Trophoblast cell (in vitro differentiated cells and primary cell): ENCODE measurements at regions not wholly inside any gene's neighbourhood (a gene's known extent, or its start where the extent isn't known, plus 50 kb on each side); places are given as distances from the start of the nearest gene placed in this dataset.

Experiments used
- DNase-seq, 2 donors: peaks; one replicate each; pipeline ENCODE4 v3.0.0-alpha.2; 2016
- H2AFZ ChIP-seq: 2 replicates; pipeline ENCODE4 v1.6.1; 2013; ENCODE audit warnings: low read length, moderate library complexity, mild to moderate bottlenecking; ENCODE audit not compliant: insufficient read depth, poor library complexity
- H2AK5ac ChIP-seq: 2 replicates; pipeline ENCODE4 v1.6.1; 2013; ENCODE audit warnings: mild to moderate bottlenecking, low read length
- H2BK120ac ChIP-seq: 2 replicates; pipeline ENCODE4 v1.6.1; 2013; ENCODE audit warnings: low read length, mild to moderate bottlenecking, moderate library complexity; ENCODE audit not compliant: insufficient read depth, poor library complexity
- H2BK12ac ChIP-seq: 2 replicates; pipeline ENCODE4 v1.6.1; 2013; ENCODE audit warnings: mild to moderate bottlenecking, low read length, moderate library complexity
- H2BK5ac ChIP-seq: 2 replicates; pipeline ENCODE4 v1.6.1; 2013; ENCODE audit warnings: low read length, low read depth, moderate library complexity, mild to moderate bottlenecking; ENCODE audit not compliant: poor library complexity
- H3K14ac ChIP-seq: 2 replicates; pipeline ENCODE4 v1.6.1; 2013; ENCODE audit warnings: mild to moderate bottlenecking, low read length
- H3K18ac ChIP-seq: 2 replicates; pipeline ENCODE4 v1.6.1; 2013; ENCODE audit warnings: mild to moderate bottlenecking, low read length
- H3K23ac ChIP-seq: 2 replicates; pipeline ENCODE4 v1.6.1; 2013; ENCODE audit warnings: low read length
- H3K27ac ChIP-seq: 2 replicates; pipeline ENCODE4 v1.5.1; 2013; ENCODE audit warnings: low read depth, mild to moderate bottlenecking, inconsistent platforms, low read length, moderate library complexity
- H3K27me3 ChIP-seq: 2 replicates; pipeline ENCODE4 v1.6.1; 2013; ENCODE audit warnings: inconsistent platforms, mild to moderate bottlenecking, low read length, moderate library complexity; ENCODE audit not compliant: insufficient read depth
- H3K36me3 ChIP-seq, 2 experiments: 1 replicate in 1 of 2; 2 replicates in 1 of 2; pipeline ENCODE4 v1.6.1; 2013; ENCODE audit warnings: low read length in 2 of 2, mild to moderate bottlenecking in 2 of 2, moderate library complexity in 1 of 2; ENCODE audit not compliant: insufficient read depth in 2 of 2, control insufficient read depth in 1 of 2
- H3K4ac ChIP-seq: 2 replicates; pipeline ENCODE4 v1.6.1; 2013; ENCODE audit warnings: low read depth, mild to moderate bottlenecking, low read length, moderate library complexity
- H3K4me1 ChIP-seq, 2 experiments: 1 replicate in 1 of 2; 2 replicates in 1 of 2; pipeline ENCODE4 v1.6.1; 2013; ENCODE audit warnings: low read length in 2 of 2, mild to moderate bottlenecking in 2 of 2, moderate library complexity in 1 of 2; ENCODE audit not compliant: insufficient read depth in 2 of 2, control insufficient read depth in 1 of 2
- H3K4me2 ChIP-seq: 2 replicates; pipeline ENCODE4 v1.6.1; 2013; ENCODE audit warnings: inconsistent platforms, mild to moderate bottlenecking, low read length, moderate library complexity
- H3K4me3 ChIP-seq: 2 replicates; pipeline ENCODE4 v1.5.1; 2013; ENCODE audit warnings: mild to moderate bottlenecking, low read depth, low read length, inconsistent platforms
- H3K79me1 ChIP-seq: one replicate; pipeline ENCODE4 v1.6.1; 2013; ENCODE audit warnings: low read length
- H3K79me2 ChIP-seq: 2 replicates; pipeline ENCODE4 v1.6.1; 2013; ENCODE audit warnings: low read length, mild to moderate bottlenecking; ENCODE audit not compliant: control insufficient read depth, insufficient read depth, poor library complexity
- H3K9ac ChIP-seq: 2 replicates; pipeline ENCODE4 v1.6.1; 2013; ENCODE audit warnings: mild to moderate bottlenecking, low read length
- H3K9me3 ChIP-seq: 2 replicates; pipeline ENCODE4 v1.6.1; 2013; ENCODE audit warnings: low read depth, mild to moderate bottlenecking, control low read depth, inconsistent platforms, low read length; ENCODE audit not compliant: insufficient read depth
- H4K12ac ChIP-seq: 2 replicates; pipeline ENCODE4 v1.6.1; 2013; ENCODE audit warnings: low read depth, mild to moderate bottlenecking, low read length, moderate library complexity
- H4K8ac ChIP-seq: 2 replicates; pipeline ENCODE4 v1.6.1; 2013; ENCODE audit warnings: low read depth, mild to moderate bottlenecking, low read length, moderate library complexity
- H4K91ac ChIP-seq: one replicate; pipeline ENCODE4 v1.6.1; 2013; ENCODE audit warnings: low read depth, mild to moderate bottlenecking, low read length, moderate library complexity
- WGBS: extraction: QIAGEN DNeasy Blood & Tissue Kit; methylation state at CpG from one replicate; pipeline ENCODE4 v1.1.7; 2013; ENCODE audit warnings: missing lambda C conversion rate; ENCODE audit not compliant: insufficient read length, insufficient coverage; ENCODE audit errors: extremely low coverage; 5-methylcytosine and 5-hydroxymethylcytosine counted together

DNA sequence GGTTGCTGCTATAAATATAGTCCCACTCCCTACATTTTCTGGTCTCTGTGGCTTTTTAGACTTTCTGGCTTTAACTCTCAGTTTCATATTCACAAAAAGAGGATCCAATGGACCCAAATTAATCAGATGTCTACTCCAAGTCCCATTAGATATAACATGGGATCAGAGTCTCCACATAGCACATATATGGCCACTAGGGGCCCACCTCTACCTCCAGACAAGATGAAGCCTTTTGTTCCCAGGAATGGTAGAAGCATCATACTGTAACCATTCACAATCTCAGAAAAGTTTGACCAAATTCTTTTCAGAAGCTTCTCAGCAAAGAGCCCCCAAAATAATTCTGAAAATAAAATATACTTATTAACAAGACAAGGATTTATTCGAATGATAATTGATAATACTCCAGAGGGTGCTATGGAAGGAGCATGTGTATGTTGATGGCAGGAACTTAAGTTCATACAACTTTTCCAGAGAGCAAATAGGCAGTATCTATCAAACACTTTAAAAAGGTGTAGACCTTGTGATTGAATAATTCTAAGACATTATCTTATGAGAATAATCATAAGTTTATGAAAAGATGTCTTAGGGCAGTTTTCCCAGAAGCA lies 382.3 kb upstream of the CRIM1 start:
- peak in 1 of 2 donors; percentile 43 for DNase-seq
- WGBS: no CpG with 5 or more reads among the region's 1 CpG
- Histone ChIP-seq H3K18ac (no peak overlapping the region), H3K79me2 (no peaks in the 10 kb centered on the region), H3K4ac (no peak overlapping the region), H3K4me2 (no peak overlapping the region), H2AK5ac (no peak overlapping the region), H4K91ac (no peak overlapping the region), H3K9ac (no peak overlapping the region), H2AFZ (no peak overlapping the region), H3K14ac (no peak overlapping the region), H3K79me1 (no peaks in the 10 kb centered on the region), H2BK12ac (no peak overlapping the region), H3K23ac (no peak overlapping the region), H3K4me3 (no peak overlapping the region), H3K4me1 (no peaks in the 10 kb centered on the region), H4K8ac (no peak overlapping the region), H3K36me3 (no peaks in the 10 kb centered on the region), H2BK120ac (no peak overlapping the region), H4K12ac (no peak overlapping the region), H3K27me3 (no peaks in the 10 kb centered on the region), H2BK5ac (no peak overlapping the region), H3K27ac (no peak overlapping the region), H3K9me3 (no peaks in the 10 kb centered on the region)

GRCh38 chr2:35963824-35964223 lies 391.8 kb upstream of the CRIM1 start:
- Histone ChIP-seq H4K12ac (no peak overlapping the region), H2BK5ac (no peak overlapping the region), H3K18ac (no peak overlapping the region), H3K14ac (no peak overlapping the region), H3K9ac (no peak overlapping the region), H2BK120ac (no peak overlapping the region), H3K4me1 (no peaks in the 10 kb centered on the region), H2AFZ (no peak overlapping the region), H4K8ac (no peak overlapping the region), H3K9me3 (peaks cover 2% of the 10 kb centered on the region), H3K79me2 (no peaks in the 10 kb centered on the region), H3K27ac (no peak overlapping the region), H3K4me2 (no peak overlapping the region), H2BK12ac (no peak overlapping the region), H3K23ac (no peak overlapping the region), H3K79me1 (no peaks in the 10 kb centered on the region), H3K27me3 (no peaks in the 10 kb centered on the region), H3K4me3 (no peak overlapping the region), H3K4ac (no peak overlapping the region), H2AK5ac (no peak overlapping the region), H3K36me3 (peaks cover 0 to 3% of the 10 kb centered on the region in 2 experiments), H4K91ac (no peak overlapping the region)
- peak; percentile 52 to 54 for DNase-seq
- no CpG with 5 or more reads among the region's 3 CpGs for WGBS

DNA sequence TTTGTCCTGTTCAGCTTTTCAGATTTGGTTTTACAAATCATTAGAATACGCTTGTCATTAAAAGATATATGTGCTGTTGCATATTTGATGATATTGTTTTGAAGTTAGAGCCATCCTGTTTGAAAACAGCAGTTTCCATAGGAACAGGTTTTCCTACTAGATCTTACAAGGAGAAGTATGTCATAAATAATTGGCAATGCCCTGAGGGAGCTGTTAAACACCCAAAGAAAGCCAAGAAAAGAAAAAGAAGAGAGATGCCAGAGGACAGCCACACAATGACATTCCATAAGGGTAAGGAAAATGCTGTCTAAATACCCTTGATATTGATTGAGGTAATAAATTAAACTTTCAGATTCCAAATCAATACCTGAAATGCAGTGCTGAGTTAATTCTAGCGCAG lies 392.2 kb upstream of the CRIM1 start:
- no peak overlapping the region for H3K18ac ChIP-seq
- H3K79me2 ChIP-seq: no peaks in the 10 kb centered on the region
- H4K12ac ChIP-seq: no peak overlapping the region
- no peaks in the 10 kb centered on the region for H3K4me1 ChIP-seq
- no peak overlapping the region for H3K4me2 ChIP-seq
- H3K4ac ChIP-seq: no peak overlapping the region
- no peak overlapping the region for H3K9ac ChIP-seq
- no peak overlapping the region for H3K14ac ChIP-seq
- no peak overlapping the region for H2AK5ac ChIP-seq
- no peak overlapping the region for H2BK120ac ChIP-seq
- no peak overlapping the region for H3K27ac ChIP-seq
- H3K4me3 ChIP-seq: no peak overlapping the region
- no peaks in the 10 kb centered on the region for H3K79me1 ChIP-seq
- H3K36me3 ChIP-seq: peaks cover 0 to 3% of the 10 kb centered on the region in 2 experiments
- DNase-seq: peak in 1 of 2 donors; percentile 25
- H4K91ac ChIP-seq: no peak overlapping the region
- H3K9me3 ChIP-seq: peaks cover 2% of the 10 kb centered on the region
- H2BK5ac ChIP-seq: no peak overlapping the region
- H3K27me3 ChIP-seq: no peaks in the 10 kb centered on the region
- H2BK12ac ChIP-seq: no peak overlapping the region
- no peak overlapping the region for H3K23ac ChIP-seq
- no peak overlapping the region for H4K8ac ChIP-seq
- no CpG with 5 or more reads among the region's 2 CpGs for WGBS
- H2AFZ ChIP-seq: no peak overlapping the region

- no peak overlapping the region for H4K91ac ChIP-seq
- H3K36me3 ChIP-seq: peaks cover 0 to 3% of the 10 kb centered on the region in 2 experiments
- H3K27ac ChIP-seq: no peak overlapping the region
- H3K27me3 ChIP-seq: no peaks in the 10 kb centered on the region
- H2BK5ac ChIP-seq: no peak overlapping the region
- DNase-seq: no peak
- no peak overlapping the region for H3K18ac ChIP-seq
- no peak overlapping the region for H3K4ac ChIP-seq
- WGBS: no CpG with 5 or more reads among the region's 4 CpGs
- H2AK5ac ChIP-seq: no peak overlapping the region
- H3K4me1 ChIP-seq: no peaks in the 10 kb centered on the region
- no peaks in the 10 kb centered on the region for H3K79me2 ChIP-seq
- no peak overlapping the region for H2AFZ ChIP-seq
- no peak overlapping the region for H2BK120ac ChIP-seq
- no peak overlapping the region for H4K12ac ChIP-seq
- H3K4me2 ChIP-seq: no peak overlapping the region
- no peak overlapping the region for H3K4me3 ChIP-seq
- no peak overlapping the region for H4K8ac ChIP-seq
- no peak overlapping the region for H3K9ac ChIP-seq
- H3K79me1 ChIP-seq: no peaks in the 10 kb centered on the region
- no peak overlapping the region for H2BK12ac ChIP-seq
- no peak overlapping the region for H3K23ac ChIP-seq
- peaks cover 2% of the 10 kb centered on the region for H3K9me3 ChIP-seq
- H3K14ac ChIP-seq: no peak overlapping the region
Measured at GRCh38 chr2:35962585-35963146, 392.9 kb upstream of the CRIM1 start.
